ENCODE measurements at regions not wholly inside any gene's neighbourhood (a gene's known extent, or its start where the extent isn't known, plus 50 kb on each side); places are given as distances from the start of the nearest gene placed in this dataset.

DNA sequence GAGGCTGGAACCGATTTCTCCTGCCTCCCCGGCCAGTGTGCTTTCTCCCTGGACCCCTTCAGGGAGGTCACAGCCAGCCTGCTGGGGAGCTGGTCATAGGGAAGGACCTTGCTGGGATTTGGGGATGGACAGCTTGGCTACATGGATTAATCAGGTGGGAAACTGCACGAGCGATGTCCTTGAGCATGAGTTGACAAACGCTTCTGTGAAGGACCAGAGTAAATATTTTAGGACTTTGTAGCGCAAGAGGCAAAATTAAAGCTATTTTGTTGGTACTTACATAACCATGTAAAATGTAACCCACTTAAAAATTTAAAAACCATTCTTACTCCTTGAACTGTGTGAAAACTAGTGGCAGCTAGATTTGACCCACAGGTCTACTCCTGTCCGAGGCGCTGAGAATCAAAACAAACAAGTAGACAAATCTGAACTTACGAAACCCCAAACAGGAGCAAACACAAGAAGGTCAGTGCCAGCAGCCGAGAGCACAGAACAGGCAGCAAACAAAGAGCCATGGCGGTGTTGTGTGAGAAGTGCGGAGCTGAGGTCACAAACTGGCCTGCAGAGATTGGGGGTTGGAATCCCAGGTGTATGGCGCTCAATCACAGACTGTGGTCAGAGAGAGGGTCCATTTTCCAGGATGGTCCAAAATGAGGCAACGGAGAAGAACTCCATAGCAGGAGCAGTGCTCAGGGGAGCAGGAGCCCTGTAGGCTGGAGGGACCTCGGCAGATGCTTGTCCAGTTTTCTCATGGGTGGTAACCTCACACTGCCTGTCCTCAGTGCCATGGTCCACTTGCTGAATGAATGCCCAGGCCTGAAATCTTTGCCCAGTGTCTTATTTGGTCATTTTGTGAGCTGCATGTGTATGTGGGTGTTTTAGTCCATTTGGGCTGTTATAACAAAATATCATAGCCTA lies 79.2 kb upstream of the CLMN start (continued):
- TF ChIP-seq, protein P1, sequence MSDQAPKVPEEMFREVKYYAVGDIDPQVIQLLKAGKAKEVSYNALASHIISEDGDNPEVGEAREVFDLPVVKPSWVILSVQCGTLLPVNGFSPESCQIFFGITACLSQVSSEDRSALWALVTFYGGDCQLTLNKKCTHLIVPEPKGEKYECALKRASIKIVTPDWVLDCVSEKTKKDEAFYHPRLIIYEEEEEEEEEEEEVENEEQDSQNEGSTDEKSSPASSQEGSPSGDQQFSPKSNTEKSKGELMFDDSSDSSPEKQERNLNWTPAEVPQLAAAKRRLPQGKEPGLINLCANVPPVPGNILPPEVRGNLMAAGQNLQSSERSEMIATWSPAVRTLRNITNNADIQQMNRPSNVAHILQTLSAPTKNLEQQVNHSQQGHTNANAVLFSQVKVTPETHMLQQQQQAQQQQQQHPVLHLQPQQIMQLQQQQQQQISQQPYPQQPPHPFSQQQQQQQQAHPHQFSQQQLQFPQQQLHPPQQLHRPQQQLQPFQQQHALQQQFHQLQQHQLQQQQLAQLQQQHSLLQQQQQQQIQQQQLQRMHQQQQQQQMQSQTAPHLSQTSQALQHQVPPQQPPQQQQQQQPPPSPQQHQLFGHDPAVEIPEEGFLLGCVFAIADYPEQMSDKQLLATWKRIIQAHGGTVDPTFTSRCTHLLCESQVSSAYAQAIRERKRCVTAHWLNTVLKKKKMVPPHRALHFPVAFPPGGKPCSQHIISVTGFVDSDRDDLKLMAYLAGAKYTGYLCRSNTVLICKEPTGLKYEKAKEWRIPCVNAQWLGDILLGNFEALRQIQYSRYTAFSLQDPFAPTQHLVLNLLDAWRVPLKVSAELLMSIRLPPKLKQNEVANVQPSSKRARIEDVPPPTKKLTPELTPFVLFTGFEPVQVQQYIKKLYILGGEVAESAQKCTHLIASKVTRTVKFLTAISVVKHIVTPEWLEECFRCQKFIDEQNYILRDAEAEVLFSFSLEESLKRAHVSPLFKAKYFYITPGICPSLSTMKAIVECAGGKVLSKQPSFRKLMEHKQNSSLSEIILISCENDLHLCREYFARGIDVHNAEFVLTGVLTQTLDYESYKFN (CRISPR knock-in tag; conservative IDR thresholded peaks at IDR 0.05), result peak; percentile 65
- TF ChIP-seq ZNF607 (CRISPR knock-in tag; IDR thresholded peaks at IDR 0.05; ENCODE audit: borderline replicate concordance) (peak; percentile 56; the same call in 1 of the 2 replicates), MTA3 (CRISPR knock-in tag; IDR thresholded peaks at IDR 0.05) (no peak), REPIN1 (CRISPR knock-in tag; IDR thresholded peaks at IDR 0.05; ENCODE audit: borderline replicate concordance, low read depth) (0 out of 2 replicates have a peak, but pooled peaks have one; percentile 41), GABPB1 (CRISPR knock-in tag; IDR thresholded peaks at IDR 0.05) (0 out of 2 replicates have a peak, but pooled peaks have one; percentile 16), ZMYM4 (CRISPR knock-in tag; IDR thresholded peaks at IDR 0.05) (peak; percentile 72), POGZ (CRISPR knock-in tag; IDR thresholded peaks at IDR 0.05) (peak; percentile 65; the same call in 1 of the 2 replicates), SMAD1 (CRISPR knock-in tag; IDR thresholded peaks at IDR 0.05; ENCODE audit: borderline replicate concordance, low read depth) (0 out of 2 replicates have a peak, but pooled peaks have one; percentile 72), ZNF615 (CRISPR knock-in tag; IDR thresholded peaks at IDR 0.05; ENCODE audit: borderline replicate concordance) (no peak), SAFB2 (CRISPR knock-in tag; IDR thresholded peaks at IDR 0.05; ENCODE audit: borderline replicate concordance, low read depth) (0 out of 2 replicates have a peak, but pooled peaks have one; percentile 53), SOX5 (CRISPR knock-in tag; IDR thresholded peaks at IDR 0.05; ENCODE audit: borderline replicate concordance) (peak; percentile 62; the same call in 1 of the 2 replicates)
- TF ChIP-seq, protein P2, sequence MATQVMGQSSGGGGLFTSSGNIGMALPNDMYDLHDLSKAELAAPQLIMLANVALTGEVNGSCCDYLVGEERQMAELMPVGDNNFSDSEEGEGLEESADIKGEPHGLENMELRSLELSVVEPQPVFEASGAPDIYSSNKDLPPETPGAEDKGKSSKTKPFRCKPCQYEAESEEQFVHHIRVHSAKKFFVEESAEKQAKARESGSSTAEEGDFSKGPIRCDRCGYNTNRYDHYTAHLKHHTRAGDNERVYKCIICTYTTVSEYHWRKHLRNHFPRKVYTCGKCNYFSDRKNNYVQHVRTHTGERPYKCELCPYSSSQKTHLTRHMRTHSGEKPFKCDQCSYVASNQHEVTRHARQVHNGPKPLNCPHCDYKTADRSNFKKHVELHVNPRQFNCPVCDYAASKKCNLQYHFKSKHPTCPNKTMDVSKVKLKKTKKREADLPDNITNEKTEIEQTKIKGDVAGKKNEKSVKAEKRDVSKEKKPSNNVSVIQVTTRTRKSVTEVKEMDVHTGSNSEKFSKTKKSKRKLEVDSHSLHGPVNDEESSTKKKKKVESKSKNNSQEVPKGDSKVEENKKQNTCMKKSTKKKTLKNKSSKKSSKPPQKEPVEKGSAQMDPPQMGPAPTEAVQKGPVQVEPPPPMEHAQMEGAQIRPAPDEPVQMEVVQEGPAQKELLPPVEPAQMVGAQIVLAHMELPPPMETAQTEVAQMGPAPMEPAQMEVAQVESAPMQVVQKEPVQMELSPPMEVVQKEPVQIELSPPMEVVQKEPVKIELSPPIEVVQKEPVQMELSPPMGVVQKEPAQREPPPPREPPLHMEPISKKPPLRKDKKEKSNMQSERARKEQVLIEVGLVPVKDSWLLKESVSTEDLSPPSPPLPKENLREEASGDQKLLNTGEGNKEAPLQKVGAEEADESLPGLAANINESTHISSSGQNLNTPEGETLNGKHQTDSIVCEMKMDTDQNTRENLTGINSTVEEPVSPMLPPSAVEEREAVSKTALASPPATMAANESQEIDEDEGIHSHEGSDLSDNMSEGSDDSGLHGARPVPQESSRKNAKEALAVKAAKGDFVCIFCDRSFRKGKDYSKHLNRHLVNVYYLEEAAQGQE (IDR thresholded peaks at IDR 0.05; ENCODE audit: borderline replicate concordance in 1 of 2, low read depth in 1 of 2, low read length in 2 of 2), result 0 out of 4 replicates have a peak, but pooled peaks of 1 of the 2 experiments have one; percentile 10
- TF ChIP-seq, protein P3, sequence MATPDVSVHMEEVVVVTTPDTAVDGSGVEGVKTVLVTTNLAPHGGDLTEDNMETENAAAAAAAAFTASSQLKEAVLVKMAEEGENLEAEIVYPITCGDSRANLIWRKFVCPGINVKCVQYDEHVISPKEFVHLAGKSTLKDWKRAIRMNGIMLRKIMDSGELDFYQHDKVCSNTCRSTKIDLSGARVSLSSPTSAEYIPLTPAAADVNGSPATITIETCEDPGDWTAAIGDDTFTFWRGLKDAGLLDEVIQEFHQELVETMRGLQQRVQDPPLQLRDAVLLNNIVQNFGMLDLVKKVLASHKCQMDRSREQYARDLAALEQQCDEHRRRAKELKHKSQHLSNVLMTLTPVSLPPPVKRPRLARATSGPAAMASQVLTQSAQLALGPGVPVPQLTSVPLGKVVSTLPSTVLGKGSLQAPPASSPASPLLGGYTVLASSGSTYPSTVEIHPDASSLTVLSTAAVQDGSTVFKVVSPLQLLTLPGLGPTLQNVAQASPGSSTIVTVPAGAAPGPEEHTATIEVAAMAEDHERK (CRISPR knock-in tag; IDR thresholded peaks at IDR 0.05; ENCODE audit: low read depth), result no peak
- TF ChIP-seq, protein P4, sequence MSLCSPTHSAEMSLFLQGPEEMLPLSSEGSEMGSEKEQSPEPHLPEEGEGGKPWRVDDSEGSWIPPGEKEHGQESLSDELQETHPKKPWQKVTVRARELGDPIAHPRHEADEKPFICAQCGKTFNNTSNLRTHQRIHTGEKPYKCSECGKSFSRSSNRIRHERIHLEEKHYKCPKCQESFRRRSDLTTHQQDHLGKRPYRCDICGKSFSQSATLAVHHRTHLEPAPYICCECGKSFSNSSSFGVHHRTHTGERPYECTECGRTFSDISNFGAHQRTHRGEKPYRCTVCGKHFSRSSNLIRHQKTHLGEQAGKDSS (CRISPR knock-in tag; IDR thresholded peaks at IDR 0.05; ENCODE audit: borderline replicate concordance, low read depth), result 0 out of 2 replicates have a peak, but pooled peaks have one; percentile 57

All from HepG2 (cell line).